ENCODE measurements at regions not wholly inside any gene's neighbourhood (a gene's known extent, or its start where the extent isn't known, plus 50 kb on each side); places are given as distances from the start of the nearest gene placed in this dataset.

DNA sequence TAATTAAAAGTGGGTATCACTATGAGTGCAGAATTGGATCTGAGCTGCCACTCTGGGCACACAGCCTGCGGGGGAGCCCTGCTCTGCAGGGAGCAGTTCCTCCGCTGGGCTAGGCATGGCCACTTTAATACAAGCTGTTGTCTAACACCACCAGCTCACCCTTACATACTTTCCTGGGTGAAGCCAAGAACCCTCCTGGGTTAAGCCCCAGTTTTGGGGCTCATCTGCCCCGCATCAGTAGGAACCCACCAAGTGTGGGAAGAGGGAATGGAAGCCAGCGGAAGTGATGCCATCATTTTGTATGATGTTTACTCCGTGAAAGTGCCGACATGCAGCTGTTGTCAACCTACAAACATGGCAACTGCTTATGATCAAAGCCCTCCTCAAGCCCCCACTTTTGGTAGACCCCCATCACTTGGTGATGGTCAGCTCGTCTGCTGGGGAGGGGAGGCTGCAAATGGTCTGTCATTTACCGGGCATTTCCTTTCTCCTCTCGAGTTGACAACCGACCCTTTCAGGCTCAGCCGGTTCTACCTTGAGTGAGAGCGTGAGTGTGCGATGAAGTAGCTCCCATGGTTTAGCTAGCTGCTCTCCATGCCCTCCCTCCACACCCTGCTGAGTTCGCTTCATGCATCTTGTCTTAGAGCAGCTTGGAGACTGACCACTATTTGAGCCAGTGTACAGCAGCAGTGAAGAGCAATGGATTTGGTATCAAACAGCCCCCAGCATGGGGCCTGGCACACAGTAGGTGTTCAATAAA lies 95.3 kb upstream of the IER5L start:
- intact Hi-C loops (cut with micrococcal nuclease) = no loop called here

- intact Hi-C loops (cut with micrococcal nuclease) = no loop called here
Observed at GRCh38 chr9:129272348-129273025, 94.4 kb upstream of the IER5L start.

GRCh38 chr9:129270903-129271431 lies 92.9 kb upstream of the IER5L start:
- intact Hi-C loops (cut with micrococcal nuclease) = no loop called here

DNA sequence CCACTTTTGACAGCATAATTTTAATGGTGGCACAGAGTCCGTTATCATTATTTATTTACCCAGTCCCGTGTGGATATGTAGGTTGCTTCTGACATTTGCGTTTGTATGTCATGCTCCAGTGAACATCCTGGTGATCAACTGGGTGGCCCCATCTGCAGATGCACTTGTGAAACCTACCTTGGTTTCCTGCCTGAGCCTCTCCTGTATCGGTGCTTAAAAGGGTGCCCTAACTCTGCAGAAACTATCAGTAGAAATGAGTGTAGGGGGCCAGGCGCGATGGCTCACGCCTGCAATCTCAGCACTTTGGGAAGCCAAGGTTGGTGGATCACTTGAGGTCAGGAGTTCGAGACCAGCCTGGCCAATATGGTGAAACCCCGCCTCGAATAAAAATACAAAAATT lies 92.1 kb upstream of the IER5L start:
- intact Hi-C loops (cut with micrococcal nuclease) = no loop called here

- intact Hi-C loops (cut with micrococcal nuclease) = no loop called here
Observed at GRCh38 chr9:129267141-129267540, 89.1 kb upstream of the IER5L start.

DNA sequence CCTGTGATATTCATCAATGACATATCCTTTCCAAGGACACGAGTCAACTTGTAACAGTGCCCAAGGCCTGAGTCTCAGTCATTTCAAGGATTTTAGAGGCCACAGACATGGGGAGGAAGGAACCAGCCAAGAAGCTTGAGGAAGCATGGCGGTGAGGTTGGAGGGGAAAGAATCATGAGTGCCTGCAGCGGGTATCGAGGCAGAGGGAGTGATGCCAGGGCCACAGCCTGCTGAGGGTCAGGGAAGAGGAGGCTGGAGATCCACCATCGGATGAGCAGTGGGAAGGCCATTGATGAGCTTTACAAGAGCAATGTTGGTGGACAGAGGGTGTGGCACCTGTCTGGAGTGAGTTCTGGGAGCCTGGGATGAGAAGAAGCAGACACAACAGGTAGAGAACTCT lies 88.5 kb upstream of the IER5L start:
- intact Hi-C loops (cut with micrococcal nuclease) = no loop called here

DNA sequence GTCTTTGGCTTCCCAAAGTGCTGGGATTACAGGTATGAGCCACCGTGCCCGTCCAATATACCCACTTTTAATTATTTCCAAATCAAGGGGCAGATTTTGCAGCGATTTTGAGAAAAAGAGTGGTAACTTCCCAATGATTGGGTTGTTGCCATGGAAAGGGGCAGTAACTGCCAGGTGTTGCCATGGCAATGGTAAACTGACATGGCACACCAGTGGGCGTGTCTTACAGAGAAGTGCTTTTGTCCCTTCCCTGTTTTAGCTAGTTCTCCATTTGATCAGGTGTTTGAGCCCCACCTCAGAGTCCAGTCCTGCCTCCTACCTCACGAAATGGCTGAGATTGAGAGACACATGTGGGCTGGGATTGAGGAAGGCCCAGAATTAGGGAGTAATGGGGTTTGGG lies 86.3 kb upstream of the IER5L start:
- intact Hi-C loops (cut with micrococcal nuclease) = no loop called here

- intact Hi-C loops (cut with micrococcal nuclease) = no loop called here
Observed at GRCh38 chr9:129263836-129264235, 85.8 kb upstream of the IER5L start.

GRCh38 chr9:129262261-129262660 lies 84.2 kb upstream of the IER5L start:
- intact Hi-C loops (cut with micrococcal nuclease) = no loop called here

DNA sequence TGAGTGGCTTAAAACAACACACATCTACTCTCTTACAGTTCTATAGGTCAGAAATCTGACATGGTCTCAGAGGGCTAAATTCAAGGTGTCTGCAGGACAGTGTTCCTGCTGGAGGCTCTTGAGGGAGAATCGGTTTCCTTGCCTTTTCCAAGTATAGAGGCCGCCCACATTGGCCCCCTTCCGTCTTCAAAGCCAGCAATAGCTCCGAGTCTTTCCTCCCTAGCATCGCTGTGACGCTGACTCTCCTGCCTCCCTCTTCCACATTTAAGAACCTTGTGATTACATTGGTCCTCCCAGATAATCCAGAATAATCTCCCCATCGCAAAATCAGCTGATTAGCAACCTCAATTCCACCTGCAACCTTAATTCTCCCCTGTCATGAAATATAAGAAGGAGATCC lies 81.3 kb upstream of the IER5L start:
- intact Hi-C loops (cut with micrococcal nuclease) = loop anchor here (2.0 kb wide), 3 partner anchors 23 to 85 kb away; no protein-coding TSS in a partner anchor

- intact Hi-C loops (cut with micrococcal nuclease) = loop anchor here (2.0 kb wide), 3 partner anchors 22 to 84 kb away; no protein-coding TSS in a partner anchor
Observed at GRCh38 chr9:129258823-129259301, 80.8 kb upstream of the IER5L start.

- intact Hi-C loops (cut with micrococcal nuclease) = loop anchor here (2.0 kb wide), 3 partner anchors 21 to 83 kb away; no protein-coding TSS in a partner anchor
Observed at GRCh38 chr9:129258124-129258822, 80.2 kb upstream of the IER5L start.

- intact Hi-C loops (cut with micrococcal nuclease) = no loop called here
Observed at GRCh38 chr9:129256959-129257713, 79.1 kb upstream of the IER5L start.

DNA sequence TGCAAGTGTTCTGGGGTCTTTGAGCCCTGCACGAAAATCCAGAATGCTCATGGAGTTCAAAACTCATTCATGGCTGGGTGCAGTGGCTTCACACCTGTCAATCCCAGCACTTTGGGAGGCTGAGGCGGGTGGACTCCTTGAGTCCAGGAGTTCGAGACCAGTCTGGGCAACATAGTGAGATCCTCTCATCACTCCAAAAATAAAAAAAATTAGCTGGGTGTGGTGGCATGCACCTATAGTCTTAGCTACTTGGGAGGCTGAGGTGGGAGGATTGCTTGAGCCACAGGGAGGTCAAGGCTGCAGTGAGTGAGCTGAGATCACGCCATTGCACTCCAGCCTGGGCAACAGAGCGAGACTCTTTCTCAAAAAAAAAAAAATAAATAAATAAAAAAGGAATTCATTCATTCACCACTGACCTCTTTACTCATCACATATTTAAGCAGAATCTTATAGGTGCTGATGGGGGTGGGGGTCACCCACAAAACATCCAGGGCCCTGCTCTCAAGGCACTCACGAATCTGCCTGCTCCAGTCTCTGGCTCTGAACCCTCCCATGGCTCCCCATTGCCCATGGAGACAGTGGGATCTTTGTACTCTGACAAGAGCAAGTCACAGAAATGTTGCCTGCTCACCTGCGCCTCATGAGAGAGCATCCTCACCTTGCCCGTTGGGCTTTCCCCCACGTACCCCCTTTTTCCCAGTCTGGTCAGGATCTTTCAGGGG lies 76.7 kb upstream of the IER5L start:
- intact Hi-C loops (cut with micrococcal nuclease) = no loop called here

GRCh38 chr9:129253803-129254381 lies 75.8 kb upstream of the IER5L start:
- intact Hi-C loops (cut with micrococcal nuclease) = no loop called here

- intact Hi-C loops (cut with micrococcal nuclease) = no loop called here
Observed at GRCh38 chr9:129252937-129253802, 75.1 kb upstream of the IER5L start.

DNA sequence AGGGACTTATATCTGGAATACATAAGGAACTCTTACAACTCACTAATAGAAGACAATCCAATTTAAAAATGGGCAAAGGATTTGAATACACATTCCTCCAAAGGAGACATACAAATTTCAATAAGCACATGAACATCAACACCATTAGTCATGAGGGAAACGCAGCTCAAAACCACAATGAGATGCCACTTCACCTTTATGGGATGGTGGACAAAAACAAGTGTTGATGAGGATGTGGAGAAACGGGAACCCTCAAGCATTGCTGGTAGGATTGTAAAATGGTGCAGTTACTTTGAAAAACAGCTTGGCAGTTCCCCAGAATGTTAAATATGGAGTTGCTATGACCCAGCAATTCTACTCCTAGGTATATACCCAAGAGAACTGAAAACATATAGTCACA lies 72.7 kb upstream of the IER5L start:
- intact Hi-C loops (cut with micrococcal nuclease) = no loop called here

GRCh38 chr9:129247285-129248153 lies 69.5 kb upstream of the IER5L start:
- intact Hi-C loops (cut with micrococcal nuclease) = no loop called here
